Fibroblast of pulmonary artery (primary cell): ENCODE measurements at regions not wholly inside any gene's neighbourhood (a gene's known extent, or its start where the extent isn't known, plus 50 kb on each side); places are given as distances from the start of the nearest gene placed in this dataset.
"Not testable (repeated sequence)": the region's sequence is repeated elsewhere in the genome, so short reads cannot be mapped to it uniquely, and the experiment has no call there.

Experiments used
- DNase-seq: peaks from one replicate; pipeline ENCODE4 v3.0.0-alpha.2; 2010; ENCODE audit warnings: low read depth
- H3K4me3 ChIP-seq: replicated peaks from 2 replicates; pipeline ENCODE4 v1.5.1; 2011; ENCODE audit warnings: low read depth, mild to moderate bottlenecking, control low read depth, low read length, moderate library complexity
- CTCF ChIP-seq: IDR thresholded peaks from 2 replicates; pipeline ENCODE4 v1.5.1; 2011; ENCODE audit warnings: mild to moderate bottlenecking, control low read depth, low read length, inconsistent platforms; ENCODE audit errors: missing control alignments

- DNase-seq, H3K4me3 ChIP-seq: not testable (repeated sequence)
Observed at GRCh38 chr2:66632882-66633281, 198.0 kb downstream of the MEIS1 start.

GRCh38 chr2:66633631-66634030 is 198.7 kb downstream of the MEIS1 start:
- no peak for DNase-seq
- TF ChIP-seq CTCF = no peak
- no peak overlapping the region for H3K4me3 ChIP-seq

GRCh38 chr2:66634784-66635183 is 199.9 kb downstream of the MEIS1 start:
- H3K4me3 ChIP-seq = no peak overlapping the region
- no peak for TF ChIP-seq CTCF
- DNase-seq = no peak

- TF ChIP-seq CTCF = no peak
- no peak for DNase-seq
- no peak overlapping the region for H3K4me3 ChIP-seq
Observed at GRCh38 chr2:66641685-66642084, 206.8 kb downstream of the MEIS1 start.

GRCh38 chr2:66648081-66648480 is 213.2 kb downstream of the MEIS1 start:
- not testable (repeated sequence) for H3K4me3 ChIP-seq, DNase-seq

GRCh38 chr2:66649006-66649405 is 214.1 kb downstream of the MEIS1 start:
- TF ChIP-seq CTCF = no peak
- peak; percentile 3 for DNase-seq
- no peak overlapping the region for H3K4me3 ChIP-seq

- no peak for TF ChIP-seq CTCF
- H3K4me3 ChIP-seq = no peak overlapping the region
- no peak for DNase-seq
Observed at GRCh38 chr2:66651295-66651694, 216.4 kb downstream of the MEIS1 start.

- DNase-seq = no peak
- no peak overlapping the region for H3K4me3 ChIP-seq
- no peak for TF ChIP-seq CTCF
Observed at GRCh38 chr2:66660804-66661203, 225.9 kb downstream of the MEIS1 start.
